ENCODE measurements at regions not wholly inside any gene's neighbourhood (a gene's known extent, or its start where the extent isn't known, plus 50 kb on each side); places are given as distances from the start of the nearest gene placed in this dataset.

- TF ChIP-seq CTCF (conservative IDR thresholded peaks at IDR 0.05) (no peak), ZFX (IDR thresholded peaks at IDR 0.05) (no peak)
These were observed 232.9 kb downstream of the LNPK start for GRCh38 chr2:175769200-175769599.

Data from C4-2B (cell line).